Ovary (tissue), 7 donors: ENCODE measurements at regions not wholly inside any gene's neighbourhood (a gene's known extent, or its start where the extent isn't known, plus 50 kb on each side); places are given as distances from the start of the nearest gene placed in this dataset.

Experiments
- DNase-seq, 5 donors: peaks; one replicate each; pipeline ENCODE4 v3.0.0-alpha.2; 2019 to 2020
- H3K27ac ChIP-seq, 2 donors: fragments of 200-600 bp; one replicate each; pipeline versions ENCODE4 v1.5.1 to v1.8.0; 2019 to 2022
- H3K27me3 ChIP-seq: fragments of 200-600 bp; one replicate; pipeline ENCODE4 v1.8.0; 2022
- H3K36me3 ChIP-seq: fragments of 200-600 bp; sonication (generic); one replicate; pipeline ENCODE4 v1.5.1; 2019
- H3K4me1 ChIP-seq: one replicate; pipeline ENCODE4 v1.8.1; 2013; ENCODE audit warnings: mild to moderate bottlenecking, moderate library complexity; ENCODE audit not compliant: insufficient read depth
- H3K4me3 ChIP-seq: fragments of 200-600 bp; sonication (generic); one replicate; pipeline ENCODE4 v1.5.1; 2017
- H3K9me3 ChIP-seq, 2 donors: fragments of 200-600 bp in 1 of 2; sonication (generic) in 1 of 2; one replicate each; pipeline versions ENCODE4 v1.5.1 to v1.8.1; 2013 to 2019; ENCODE audit warnings: mild to moderate bottlenecking in 1 of 2, moderate library complexity in 1 of 2
- CTCF ChIP-seq, 3 donors: fragments of 450-650 bp in 2 of 3; fragments of 200-600 bp in 1 of 3; IDR thresholded peaks; one replicate each; pipeline versions ENCODE4 v1.5.1 to v1.8.0; 2016 to 2022; ENCODE audit warnings: antibody characterized with exemption in 3 of 3, mild to moderate bottlenecking in 1 of 3
- EP300 ChIP-seq: sonication (generic); formaldehyde crosslinking; IDR thresholded peaks from one replicate; pipeline ENCODE4 v1.6.1; 2017; ENCODE audit warnings: antibody characterized with exemption
- POLR2A ChIP-seq: fragments of 450-650 bp; IDR thresholded peaks from one replicate; pipeline ENCODE4 v1.6.1; 2017; ENCODE audit warnings: antibody characterized with exemption, mild to moderate bottlenecking, moderate library complexity
- WGBS, 3 donors: extraction: QIAGEN DNeasy Blood & Tissue Kit in 1 of 3; methylation state at CpG; one replicate each; pipeline versions ENCODE4 v1.1.5 to v1.1.7; 2013 to 2017; 5-methylcytosine and 5-hydroxymethylcytosine counted together
- intact Hi-C, 4 donors: fragments of 100-400 bp; cut with DNase I; formaldehyde crosslinking; loops; one replicate each; pipeline versions ENCODE4 v1.11.0 to v1.15.1; 2022 to 2023
- donor health status: DM: no; HTN: no; CAD: no; lungs with moderate emphysema.
- donor health status: DM: no; HTN: no; CAD: no.
- donor health status: Bipolar disorder and iron deficiency.
- donor health status: DM: no; HTN: no; CAD: no.
- donor health status: DM: yes; HTN: yes; CAD: no.

GRCh38 chr14:65916055-65916454, 503.5 kb downstream of the FUT8 start:
- TF ChIP-seq POLR2A (no peak), CTCF (IDR thresholded peaks at IDR 0.05) (no peak), EP300 (no peak)
- no peaks in the 10 kb centered on the region for H3K9me3 ChIP-seq
- no peaks in the 10 kb centered on the region for H3K36me3 ChIP-seq
- DNase-seq = no peak
- intact Hi-C loops = no loop called here
- no peaks in the 10 kb centered on the region for H3K4me1 ChIP-seq
- no peak overlapping the region for H3K27ac ChIP-seq
- H3K4me3 ChIP-seq = no peak overlapping the region
- 66 to 73% (median 72%) methylated on average over 2 of the region's 2 CpGs for WGBS, 3 donors
- no peaks in the 10 kb centered on the region for H3K27me3 ChIP-seq

GRCh38 chr14:65920996-65921395, 508.5 kb downstream of the FUT8 start:
- intact Hi-C loops = no loop called here
- 69 to 79% (median 72%) methylated on average over 2 of the region's 2 CpGs for WGBS, 3 donors
- Histone ChIP-seq H3K4me1 (no peaks in the 10 kb centered on the region), H3K9me3 (no peaks in the 10 kb centered on the region), H3K27me3 (no peaks in the 10 kb centered on the region), H3K4me3 (no peak overlapping the region), H3K27ac (no peak overlapping the region), H3K36me3 (no peaks in the 10 kb centered on the region)
- TF ChIP-seq POLR2A (no peak), CTCF (IDR thresholded peaks at IDR 0.05) (no peak), EP300 (no peak)
- no peak for DNase-seq

- Histone ChIP-seq H3K4me1 (no peaks in the 10 kb centered on the region), H3K4me3 (no peak overlapping the region), H3K27me3 (no peaks in the 10 kb centered on the region), H3K36me3 (no peaks in the 10 kb centered on the region), H3K27ac (no peak overlapping the region), H3K9me3 (no peaks in the 10 kb centered on the region)
- intact Hi-C loops = no loop called here
- no peak for TF ChIP-seq EP300
- no peak for TF ChIP-seq CTCF (IDR thresholded peaks at IDR 0.05)
- no peak for TF ChIP-seq POLR2A
- 73 to 80% (median 80%) methylated on average over 3 of the region's 3 CpGs for WGBS, 3 donors
- DNase-seq = no peak
Measured at GRCh38 chr14:65922142-65922541, 509.6 kb downstream of the FUT8 start.

GRCh38 chr14:65926504-65926903, 514.0 kb downstream of the FUT8 start:
- Histone ChIP-seq H3K4me1 (no peaks in the 10 kb centered on the region), H3K9me3 (no peaks in the 10 kb centered on the region), H3K36me3 (no peaks in the 10 kb centered on the region), H3K27me3 (no peaks in the 10 kb centered on the region), H3K27ac (no peak overlapping the region), H3K4me3 (no peak overlapping the region)
- TF ChIP-seq EP300 (no peak), CTCF (IDR thresholded peaks at IDR 0.05) (no peak), POLR2A (no peak)
- intact Hi-C loops = no loop called here
- DNase-seq = no peak
- 54 to 61% (median 55%) methylated on average over 6 of the region's 6 CpGs for WGBS, 3 donors
